CD14-positive monocyte (primary cell): ENCODE measurements at regions not wholly inside any gene's neighbourhood (a gene's known extent, or its start where the extent isn't known, plus 50 kb on each side); places are given as distances from the start of the nearest gene placed in this dataset.

Source experiments
- DNase-seq, 3 donors: peaks; one replicate each; pipeline ENCODE4 v3.0.0-alpha.2; 2011 to 2022
- H2AFZ ChIP-seq: 2 replicates; pipeline ENCODE4 v1.6.0; 2012; ENCODE audit warnings: mild to moderate bottlenecking, low read depth, low read length, inconsistent platforms; ENCODE audit not compliant: insufficient read depth, poor library complexity, severe bottlenecking
- H3K27ac ChIP-seq, 2 donors: 1 replicate in 1 of 2; 2 replicates in 1 of 2; pipeline ENCODE4 v1.5.1; 2012 to 2013; ENCODE audit warnings: low read length in 2 of 2, control low read depth in 1 of 2, inconsistent platforms in 1 of 2, low read depth in 1 of 2, mild to moderate bottlenecking in 1 of 2
- H3K27me3 ChIP-seq, 2 donors: one replicate each; pipeline versions ENCODE4 v1.6.0 to v1.6.1; 2011 to 2013; ENCODE audit warnings: low read length in 2 of 2; ENCODE audit not compliant: control insufficient read depth in 2 of 2, insufficient read depth in 2 of 2
- H3K36me3 ChIP-seq, 2 donors: replicated peaks in 1 of 2; 1 replicate in 1 of 2; 2 replicates in 1 of 2; pipeline versions ENCODE4 v1.5.1 to v1.6.1; 2012 to 2013; ENCODE audit warnings: low read length in 2 of 2, control low read depth in 1 of 2, inconsistent platforms in 1 of 2, mild to moderate bottlenecking in 1 of 2; ENCODE audit not compliant: insufficient read depth in 2 of 2, control insufficient read depth in 1 of 2
- H3K4me1 ChIP-seq, 2 donors: 1 replicate in 1 of 2; 2 replicates in 1 of 2; pipeline versions ENCODE4 v1.5.1 to v1.6.1; 2012 to 2013; ENCODE audit warnings: low read length in 2 of 2, control low read depth in 1 of 2, inconsistent platforms in 1 of 2, mild to moderate bottlenecking in 1 of 2, moderate library complexity in 1 of 2; ENCODE audit not compliant: insufficient read depth in 2 of 2, control insufficient read depth in 1 of 2
- H3K4me2 ChIP-seq: replicated peaks from 2 replicates; pipeline ENCODE3; 2012; ENCODE audit warnings: low read length, moderate library complexity, mild to moderate bottlenecking; ENCODE audit not compliant: poor library complexity, severe bottlenecking; ENCODE audit errors: extremely low read depth
- H3K4me3 ChIP-seq, 3 experiments: fragments of 200-600 bp in 1 of 3; sonication (generic) in 1 of 3; replicated peaks in 1 of 3; 1 replicate in 2 of 3; 2 replicates in 1 of 3; pipeline ENCODE4 v1.5.1; 2011 to 2013; ENCODE audit warnings: low read length in 3 of 3, mild to moderate bottlenecking in 3 of 3, control low read depth in 2 of 3, low read depth in 2 of 3, inconsistent platforms in 1 of 3, moderate library complexity in 1 of 3
- H3K79me2 ChIP-seq: 2 replicates; pipeline ENCODE4 v1.6.0; 2012; ENCODE audit warnings: mild to moderate bottlenecking, control low read depth, inconsistent platforms, low read length, moderate library complexity; ENCODE audit not compliant: insufficient read depth
- H3K9ac ChIP-seq: 2 replicates; pipeline ENCODE4 v1.6.0; 2017; ENCODE audit warnings: low read length, mild to moderate bottlenecking; ENCODE audit not compliant: insufficient read depth, poor library complexity, severe bottlenecking
- H3K9me3 ChIP-seq, 2 donors: replicated peaks in 1 of 2; 1 replicate in 1 of 2; 2 replicates in 1 of 2; pipeline versions ENCODE4 v1.5.1 to v1.6.1; 2012 to 2013; ENCODE audit warnings: low read length in 2 of 2, control low read depth in 1 of 2; ENCODE audit not compliant: control insufficient read depth in 1 of 2, insufficient read depth in 1 of 2
- H4K20me1 ChIP-seq: 2 replicates; pipeline ENCODE4 v1.6.0; 2012; ENCODE audit warnings: mild to moderate bottlenecking, low read length, control low read depth, moderate library complexity; ENCODE audit not compliant: insufficient read depth
- H3K27ac Mint-ChIP-seq, 7 donors: one replicate each; pipeline ENCODE4 v1.8.0; 2020; ENCODE audit warnings: mild to moderate bottlenecking in 7 of 7, mixed read lengths in 7 of 7, moderate library complexity in 6 of 7, inconsistent platforms in 2 of 7
- H3K27me3 Mint-ChIP-seq, 3 donors: one replicate each; pipeline ENCODE4 v1.8.0; 2021 to 2022; ENCODE audit warnings: low read depth in 3 of 3, mild to moderate bottlenecking in 3 of 3, mixed read lengths in 3 of 3, moderate library complexity in 3 of 3, inconsistent platforms in 1 of 3
- H3K36me3 Mint-ChIP-seq, 2 donors: one replicate each; pipeline ENCODE4 v1.8.0; 2020; ENCODE audit warnings: mixed read lengths in 2 of 2, inconsistent platforms in 1 of 2, mild to moderate bottlenecking in 1 of 2
- H3K4me1 Mint-ChIP-seq: one replicate; pipeline ENCODE4 v1.8.0; 2020; ENCODE audit warnings: mild to moderate bottlenecking, mixed read lengths
- H3K4me3 Mint-ChIP-seq, 2 donors: one replicate each; pipeline ENCODE4 v1.8.0; 2020; ENCODE audit warnings: mild to moderate bottlenecking in 2 of 2, mixed read lengths in 2 of 2, moderate library complexity in 1 of 2
- H3K9me3 Mint-ChIP-seq, 7 donors: one replicate each; pipeline ENCODE4 v1.8.0; 2020 to 2022; ENCODE audit warnings: mixed read lengths in 7 of 7, mild to moderate bottlenecking in 6 of 7, moderate library complexity in 6 of 7, inconsistent platforms in 2 of 7
- WGBS: methylation state at CpG from one replicate; pipeline ENCODE4 v1.1.5; 2013; ENCODE audit warnings: missing lambda C conversion rate; ENCODE audit not compliant: insufficient coverage; 5-methylcytosine and 5-hydroxymethylcytosine counted together
- intact Hi-C, 2 donors: fragments of 100-400 bp; cut with micrococcal nuclease; formaldehyde crosslinking; loops; one replicate each; pipeline versions ENCODE4 v1.15.0 to v1.15.1; 2023
- TF ChIP-seq, protein P1 (sequence below): fragments of 200-600 bp; IDR thresholded peaks from one replicate; pipeline ENCODE4 v1.8.0; 2022; ENCODE audit warnings: antibody characterized with exemption, mild to moderate bottlenecking

- Histone ChIP-seq H4K20me1 (no peaks in the 10 kb centered on the region), H3K36me3 (no peaks in the 10 kb centered on the region), H3K9ac (no peak overlapping the region), H3K27ac (no peak overlapping the region), H3K27me3 (no peaks in the 10 kb centered on the region), H3K4me2 (no peak overlapping the region), H2AFZ (no peak overlapping the region), H3K9me3 (no peaks in the 10 kb centered on the region), H3K4me3 (no peak overlapping the region), H3K4me1 (no peaks in the 10 kb centered on the region), H3K79me2 (no peaks in the 10 kb centered on the region)
- H3K27me3 Mint-ChIP-seq: peaks cover 0 to 2% (median 0%) of the 10 kb centered on the region in 3 donors
- no CpG with 5 or more reads among the region's 2 CpGs for WGBS
- H3K4me1 Mint-ChIP-seq: no peaks in the 10 kb centered on the region
- no peak overlapping the region for H3K27ac Mint-ChIP-seq
- TF ChIP-seq, protein P1, sequence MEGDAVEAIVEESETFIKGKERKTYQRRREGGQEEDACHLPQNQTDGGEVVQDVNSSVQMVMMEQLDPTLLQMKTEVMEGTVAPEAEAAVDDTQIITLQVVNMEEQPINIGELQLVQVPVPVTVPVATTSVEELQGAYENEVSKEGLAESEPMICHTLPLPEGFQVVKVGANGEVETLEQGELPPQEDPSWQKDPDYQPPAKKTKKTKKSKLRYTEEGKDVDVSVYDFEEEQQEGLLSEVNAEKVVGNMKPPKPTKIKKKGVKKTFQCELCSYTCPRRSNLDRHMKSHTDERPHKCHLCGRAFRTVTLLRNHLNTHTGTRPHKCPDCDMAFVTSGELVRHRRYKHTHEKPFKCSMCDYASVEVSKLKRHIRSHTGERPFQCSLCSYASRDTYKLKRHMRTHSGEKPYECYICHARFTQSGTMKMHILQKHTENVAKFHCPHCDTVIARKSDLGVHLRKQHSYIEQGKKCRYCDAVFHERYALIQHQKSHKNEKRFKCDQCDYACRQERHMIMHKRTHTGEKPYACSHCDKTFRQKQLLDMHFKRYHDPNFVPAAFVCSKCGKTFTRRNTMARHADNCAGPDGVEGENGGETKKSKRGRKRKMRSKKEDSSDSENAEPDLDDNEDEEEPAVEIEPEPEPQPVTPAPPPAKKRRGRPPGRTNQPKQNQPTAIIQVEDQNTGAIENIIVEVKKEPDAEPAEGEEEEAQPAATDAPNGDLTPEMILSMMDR: no peak
- H3K36me3 Mint-ChIP-seq: no peaks in the 10 kb centered on the region
- no peak for DNase-seq
- peaks cover 0 to 4% (median 0%) of the 10 kb centered on the region in 7 donors for H3K9me3 Mint-ChIP-seq
- H3K4me3 Mint-ChIP-seq: no peak overlapping the region
- intact Hi-C loops: no loop called here
Measured at GRCh38 chr2:189306525-189306924, 127.0 kb upstream of the COL5A2 start.

GRCh38 chr2:189308056-189308790 is 128.7 kb upstream of the COL5A2 start:
- 100% methylated on average over 1 of the region's 3 CpGs for WGBS
- H3K79me2 ChIP-seq: no peaks in the 10 kb centered on the region
- Mint-ChIP-seq H3K4me3 (no peak overlapping the region), H3K4me1 (no peaks in the 10 kb centered on the region), H3K27ac (no peak overlapping the region), H3K27me3 (peaks cover 0 to under 1% (median 0%) of the 10 kb centered on the region in 3 donors), H3K36me3 (no peaks in the 10 kb centered on the region), H3K9me3 (peaks cover 0 to 10% (median 4%) of the 10 kb centered on the region in 7 donors)
- no peak overlapping the region for H3K27ac ChIP-seq
- intact Hi-C loops: no loop called here
- H3K27me3 ChIP-seq: no peaks in the 10 kb centered on the region
- DNase-seq: no peak
- no peak overlapping the region for H3K4me2 ChIP-seq
- no peak overlapping the region for H3K4me3 ChIP-seq
- H2AFZ ChIP-seq: no peak overlapping the region
- H4K20me1 ChIP-seq: no peaks in the 10 kb centered on the region
- no peaks in the 10 kb centered on the region for H3K9me3 ChIP-seq
- H3K36me3 ChIP-seq: no peaks in the 10 kb centered on the region
- TF ChIP-seq, protein P1: no peak
- H3K4me1 ChIP-seq: no peaks in the 10 kb centered on the region
- H3K9ac ChIP-seq: no peak overlapping the region
